GM12891 (cell line): ENCODE measurements at regions not wholly inside any gene's neighbourhood (a gene's known extent, or its start where the extent isn't known, plus 50 kb on each side); places are given as distances from the start of the nearest gene placed in this dataset.

Experiments used
- DNase-seq: peaks from one replicate; pipeline ENCODE4 v3.0.0; 2011; ENCODE audit warnings: low spot score; ENCODE audit not compliant: insufficient read length
- FAIRE-seq: peaks from 2 replicates; lab custom pipeline; 2011; peaks lifted over from hg19 to GRCh38; lab: Jason Lieb, UNC
- PAX5 ChIP-seq: IDR thresholded peaks from 2 replicates; pipeline ENCODE4 v1.6.1; 2011; ENCODE audit warnings: low read length, moderate library complexity, mild to moderate bottlenecking; ENCODE audit not compliant: insufficient read depth, severe bottlenecking
- POLR2A ChIP-seq: IDR thresholded peaks from 2 replicates; pipeline ENCODE4 v1.6.1; 2011; ENCODE audit warnings: low read depth, low read length, control low read depth
- POLR2AphosphoS5 ChIP-seq: IDR thresholded peaks from 2 replicates; pipeline ENCODE4 v1.6.1; 2011; ENCODE audit warnings: low read depth, low read length, control low read depth
- POU2F2 ChIP-seq: IDR thresholded peaks from 2 replicates; pipeline ENCODE4 v1.6.1; 2011; ENCODE audit warnings: low read depth, mild to moderate bottlenecking, control low read depth, low read length, moderate library complexity
- SPI1 ChIP-seq: IDR thresholded peaks from 2 replicates; pipeline ENCODE4 v1.6.1; 2011; ENCODE audit warnings: low read depth, low read length, control low read depth
- TAF1 ChIP-seq: IDR thresholded peaks from 2 replicates; pipeline ENCODE4 v1.6.1; 2011; ENCODE audit warnings: low read depth, low read length, control low read depth

DNA sequence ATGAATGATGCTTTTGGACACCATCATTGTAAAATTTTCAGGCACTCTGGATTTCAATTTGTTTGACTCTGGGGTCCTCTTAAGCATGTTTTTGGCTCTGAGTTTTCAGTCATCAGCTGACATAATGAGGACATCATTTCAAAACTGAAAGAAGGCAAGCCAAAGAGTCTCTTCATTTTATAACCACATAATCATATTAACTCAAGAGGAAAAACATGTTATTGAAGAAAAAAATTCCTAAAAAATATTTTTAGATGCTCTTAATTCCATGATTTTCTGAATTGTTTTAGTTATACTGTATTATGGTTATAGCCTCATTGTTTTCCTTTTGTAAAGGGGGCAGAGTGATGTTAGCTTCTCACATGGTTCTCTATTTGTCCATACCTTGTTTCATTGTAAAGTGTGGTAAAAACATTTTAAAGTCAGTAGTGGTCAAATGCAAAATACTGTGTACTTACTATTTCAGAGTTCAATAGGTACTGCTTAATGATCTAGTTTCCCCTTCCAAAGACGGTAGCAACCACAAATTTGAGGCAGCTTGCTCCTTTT is 472.1 kb downstream of the DMRT2 start:
- no peak for FAIRE-seq
- no peak for DNase-seq
- no peak for TF ChIP-seq SPI1
- TF ChIP-seq PAX5: no peak
- TF ChIP-seq POLR2AphosphoS5: no peak

DNA sequence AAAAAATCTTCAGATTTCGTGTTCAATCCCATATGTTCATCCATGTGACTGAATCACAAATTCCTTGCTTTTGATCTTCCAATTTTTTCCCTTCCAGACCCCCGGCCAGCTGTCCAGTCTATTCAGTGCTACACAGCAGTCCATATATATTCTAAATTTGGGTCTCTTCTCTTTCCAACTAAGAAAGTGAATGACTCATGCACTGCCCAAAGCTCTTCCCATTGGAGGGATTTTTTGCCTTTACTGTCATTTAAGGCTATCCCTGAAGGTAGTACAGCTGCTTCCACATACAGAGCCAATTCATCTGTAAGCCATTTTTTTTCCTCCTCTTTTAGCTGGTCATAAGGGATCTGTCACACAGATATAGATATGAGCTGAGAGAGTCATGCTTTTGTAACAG is 478.3 kb downstream of the DMRT2 start:
- no peak for TF ChIP-seq POU2F2
- no peak for TF ChIP-seq SPI1
- TF ChIP-seq PAX5: no peak
- no peak for TF ChIP-seq POLR2AphosphoS5
- no peak for TF ChIP-seq TAF1
- no peak for TF ChIP-seq POLR2A
- no peak for DNase-seq
- no peak for FAIRE-seq

- FAIRE-seq (no peak), DNase-seq (no peak)
- TF ChIP-seq POLR2A (no peak), TAF1 (no peak), SPI1 (no peak), POU2F2 (no peak), POLR2AphosphoS5 (no peak), PAX5 (no peak)
Observed at GRCh38 chr9:1530696-1531095, 480.5 kb downstream of the DMRT2 start.

DNA sequence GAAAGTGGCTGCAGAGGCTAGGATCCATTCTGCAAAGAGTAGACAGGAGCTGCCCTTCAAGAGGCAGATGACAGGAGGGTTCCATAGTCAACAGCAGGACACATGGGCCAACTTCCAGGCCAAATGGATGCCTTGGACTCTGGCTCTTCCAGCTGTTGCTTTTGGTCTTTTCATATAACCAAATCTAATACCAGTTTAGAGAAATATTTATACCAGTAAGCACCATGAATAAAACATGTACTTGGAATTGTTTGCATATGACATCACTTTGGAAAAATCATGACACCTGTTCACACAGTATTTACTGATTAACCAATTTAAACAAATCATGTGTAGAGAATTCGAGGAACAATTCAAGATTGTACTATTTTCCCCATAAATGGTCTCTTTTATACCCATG is 481.3 kb downstream of the DMRT2 start:
- TF ChIP-seq SPI1: no peak
- TF ChIP-seq POLR2AphosphoS5: no peak
- TF ChIP-seq POLR2A: no peak
- TF ChIP-seq PAX5: no peak
- no peak for TF ChIP-seq TAF1
- no peak for TF ChIP-seq POU2F2
- no peak for DNase-seq
- FAIRE-seq: no peak

DNA sequence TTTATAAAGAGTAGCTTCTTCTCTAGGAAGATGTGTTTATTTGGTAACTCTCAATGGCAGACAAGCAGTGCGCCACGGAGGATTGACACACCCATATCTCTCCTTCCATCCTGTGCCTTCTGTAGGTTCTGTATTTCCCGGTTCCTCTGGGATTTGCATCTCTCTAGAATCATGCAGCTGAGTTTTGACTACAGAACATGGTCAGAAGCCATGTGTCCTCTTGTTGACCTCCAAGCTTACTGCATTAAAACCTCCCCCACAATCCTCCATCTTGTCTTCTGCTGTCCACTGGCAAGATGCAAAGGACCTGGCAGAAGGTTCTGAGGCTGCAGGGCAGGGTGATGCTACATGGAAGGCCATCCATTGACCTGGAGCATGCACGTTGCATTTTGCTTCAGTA is 482.0 kb downstream of the DMRT2 start:
- FAIRE-seq (no peak), DNase-seq (no peak)
- TF ChIP-seq SPI1: no peak
- TF ChIP-seq PAX5: no peak
- no peak for TF ChIP-seq POLR2AphosphoS5
- no peak for TF ChIP-seq POU2F2
- TF ChIP-seq POLR2A: no peak
- TF ChIP-seq TAF1: no peak

DNA sequence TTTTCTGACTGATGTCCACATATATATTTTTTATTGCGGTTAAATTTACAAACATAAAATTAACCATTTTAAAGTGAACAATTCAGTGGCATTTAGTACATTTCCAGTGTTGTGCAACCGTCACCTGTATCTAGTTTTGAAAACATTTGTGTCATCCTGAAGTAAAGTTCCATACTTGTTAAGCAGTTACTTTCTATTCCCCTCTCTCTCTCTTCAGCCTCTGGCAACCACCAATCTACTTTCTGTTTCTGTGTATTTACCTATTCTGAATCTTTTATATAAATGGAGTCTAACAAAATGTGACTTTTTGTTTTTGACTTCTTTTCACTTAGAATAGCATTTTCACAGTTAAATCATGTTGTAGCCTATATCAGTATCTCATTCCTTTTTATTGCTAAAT is 480.1 kb upstream of the SMARCA2 start:
- TF ChIP-seq SPI1 (no peak), TAF1 (no peak), PAX5 (no peak)
- DNase-seq (no peak), FAIRE-seq (no peak)

DNA sequence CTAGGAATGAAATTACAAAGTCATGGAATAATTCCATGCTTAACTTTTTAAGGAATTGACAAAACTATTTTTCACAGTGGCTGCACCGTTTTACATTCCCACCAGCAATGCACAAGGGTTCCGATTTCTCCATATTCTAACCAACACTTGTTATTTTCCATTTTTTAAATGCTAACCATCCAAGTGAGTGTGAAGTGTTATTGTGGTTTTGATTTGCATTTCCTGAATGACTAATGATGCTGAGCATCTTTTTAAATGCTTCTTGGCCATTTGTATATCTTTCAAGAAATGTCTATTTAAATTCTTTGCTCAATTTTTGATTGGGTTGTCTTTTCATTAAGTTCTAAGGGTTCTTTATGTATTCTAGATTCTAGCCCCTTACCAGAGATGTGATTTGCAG is 479.5 kb upstream of the SMARCA2 start:
- FAIRE-seq (no peak), DNase-seq (no peak)
- TF ChIP-seq POLR2A: no peak

- TF ChIP-seq SPI1 (no peak), TAF1 (no peak), PAX5 (no peak), POLR2A (no peak), POU2F2 (no peak), POLR2AphosphoS5 (no peak)
- DNase-seq (no peak), FAIRE-seq (no peak)
Observed at GRCh38 chr9:1536522-1537170, 478.5 kb upstream of the SMARCA2 start.

DNA sequence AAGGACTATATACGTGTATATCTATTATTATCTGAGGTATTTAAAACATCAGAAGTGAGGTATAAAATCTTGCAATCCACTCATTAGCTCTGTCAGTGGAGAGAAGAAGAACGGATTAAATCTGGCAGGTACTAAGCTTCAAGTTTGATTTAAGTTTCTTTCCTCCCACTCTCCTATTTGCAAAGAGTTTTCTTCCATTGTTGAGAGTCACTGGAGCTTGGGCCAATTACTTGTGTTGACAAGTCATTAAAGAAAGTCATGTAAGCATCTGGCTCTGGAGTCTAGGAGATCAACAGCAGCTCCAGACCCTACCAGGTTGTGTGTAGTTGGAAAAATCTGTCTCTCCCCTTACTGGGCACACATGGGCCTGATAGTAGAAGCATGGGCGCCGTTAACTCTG is 476.8 kb upstream of the SMARCA2 start:
- FAIRE-seq (no peak), DNase-seq (no peak)
- TF ChIP-seq SPI1 (no peak), PAX5 (no peak), POU2F2 (no peak), POLR2AphosphoS5 (no peak), TAF1 (no peak), POLR2A (no peak)

GRCh38 chr9:1539216-1539615 is 475.9 kb upstream of the SMARCA2 start:
- FAIRE-seq: no peak
- no peak for TF ChIP-seq TAF1
- TF ChIP-seq POU2F2: no peak
- TF ChIP-seq PAX5: no peak
- no peak for TF ChIP-seq SPI1
- no peak for TF ChIP-seq POLR2AphosphoS5
- no peak for TF ChIP-seq POLR2A
- no peak for DNase-seq
